Calu3 (cell line): ENCODE measurements at regions not wholly inside any gene's neighbourhood (a gene's known extent, or its start where the extent isn't known, plus 50 kb on each side); places are given as distances from the start of the nearest gene placed in this dataset.

Experiments
- BruUV-seq: library from RNA; stranded (reverse); fragments of 400-500 nt; replicated peaks from 2 replicates; lab custom pipeline; 2021; lab: Mats Ljungman, UMichigan
- CTCF ChIA-PET: fragments of 300-600 bp; sonication (Branson Sonifier 250); formaldehyde crosslinking; loops from one replicate; lab custom pipeline; 2022; ENCODE audit warnings: antibody characterized with exemption; lab: Charles Lee
- DNase-seq: peaks from one replicate; pipeline ENCODE4 v3.0.0; 2022
- H3K27ac Mint-ChIP-seq: one replicate; pipeline ENCODE4 v1.8.0; 2022; ENCODE audit warnings: mixed read lengths; ENCODE audit not compliant: unreplicated experiment
- H3K27me3 Mint-ChIP-seq: one replicate; pipeline ENCODE4 v1.8.0; 2022; ENCODE audit warnings: mixed read lengths; ENCODE audit not compliant: unreplicated experiment
- H3K36me3 Mint-ChIP-seq: one replicate; pipeline ENCODE4 v1.8.0; 2022; ENCODE audit warnings: mild to moderate bottlenecking, moderate library complexity, mixed read lengths; ENCODE audit not compliant: insufficient read depth, unreplicated experiment
- H3K4me1 Mint-ChIP-seq: one replicate; pipeline ENCODE4 v1.8.0; 2022; ENCODE audit warnings: mild to moderate bottlenecking, low read depth, mixed read lengths; ENCODE audit not compliant: unreplicated experiment
- H3K4me3 Mint-ChIP-seq: one replicate; pipeline ENCODE4 v1.8.0; 2022; ENCODE audit warnings: mild to moderate bottlenecking, low read depth, moderate library complexity, mixed read lengths; ENCODE audit not compliant: unreplicated experiment
- H3K9me3 Mint-ChIP-seq: one replicate; pipeline ENCODE4 v1.8.0; 2022; ENCODE audit warnings: low read depth, mixed read lengths; ENCODE audit not compliant: unreplicated experiment
- intact Hi-C: fragments of 100-400 bp; cut with micrococcal nuclease; formaldehyde crosslinking; loops from one replicate; pipeline ENCODE4 v1.10.0; 2022; ENCODE audit not compliant: unreplicated experiment
- TF ChIP-seq, protein P1 (sequence below): fragments of 200-600 bp; IDR thresholded peaks from one replicate; pipeline ENCODE4 v1.8.0; 2022; ENCODE audit warnings: antibody characterized with exemption; ENCODE audit not compliant: unreplicated experiment

DNA sequence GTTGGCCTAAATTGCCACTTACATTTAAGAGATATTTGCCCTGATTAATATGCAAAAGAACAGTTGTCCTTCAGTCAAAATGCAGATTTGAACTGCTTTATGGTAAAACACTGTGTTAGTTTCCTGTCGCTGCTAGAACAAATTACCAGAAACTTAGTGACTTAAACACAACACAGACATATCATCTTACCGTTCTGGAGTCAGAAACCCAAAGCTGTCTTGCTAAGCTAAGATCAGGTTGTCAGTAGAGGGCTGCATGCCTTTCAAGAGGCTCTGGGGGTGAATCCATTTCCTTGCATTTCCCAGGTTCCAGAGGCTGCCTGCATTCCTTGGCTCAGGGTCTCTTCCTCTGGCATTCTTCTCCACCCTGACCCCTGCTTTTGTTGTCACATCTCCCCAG, 149.5 kb downstream of the FAM161A start:
- H3K9me3 Mint-ChIP-seq, result no peaks in the 10 kb centered on the region
- no peak overlapping the region for H3K27ac Mint-ChIP-seq
- BruUV-seq, result no TSS peak
- CTCF ChIA-PET, result interaction anchor here (0.6 to 0.7 kb wide), 2 partner anchors 10 to 75 kb away, joined by 3 to 4 read pairs; no protein-coding TSS in a partner anchor
- H3K4me3 Mint-ChIP-seq, result no peak overlapping the region
- H3K36me3 Mint-ChIP-seq, result no peaks in the 10 kb centered on the region
- TF ChIP-seq, protein P1, sequence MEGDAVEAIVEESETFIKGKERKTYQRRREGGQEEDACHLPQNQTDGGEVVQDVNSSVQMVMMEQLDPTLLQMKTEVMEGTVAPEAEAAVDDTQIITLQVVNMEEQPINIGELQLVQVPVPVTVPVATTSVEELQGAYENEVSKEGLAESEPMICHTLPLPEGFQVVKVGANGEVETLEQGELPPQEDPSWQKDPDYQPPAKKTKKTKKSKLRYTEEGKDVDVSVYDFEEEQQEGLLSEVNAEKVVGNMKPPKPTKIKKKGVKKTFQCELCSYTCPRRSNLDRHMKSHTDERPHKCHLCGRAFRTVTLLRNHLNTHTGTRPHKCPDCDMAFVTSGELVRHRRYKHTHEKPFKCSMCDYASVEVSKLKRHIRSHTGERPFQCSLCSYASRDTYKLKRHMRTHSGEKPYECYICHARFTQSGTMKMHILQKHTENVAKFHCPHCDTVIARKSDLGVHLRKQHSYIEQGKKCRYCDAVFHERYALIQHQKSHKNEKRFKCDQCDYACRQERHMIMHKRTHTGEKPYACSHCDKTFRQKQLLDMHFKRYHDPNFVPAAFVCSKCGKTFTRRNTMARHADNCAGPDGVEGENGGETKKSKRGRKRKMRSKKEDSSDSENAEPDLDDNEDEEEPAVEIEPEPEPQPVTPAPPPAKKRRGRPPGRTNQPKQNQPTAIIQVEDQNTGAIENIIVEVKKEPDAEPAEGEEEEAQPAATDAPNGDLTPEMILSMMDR, result no peak
- H3K27me3 Mint-ChIP-seq, result no peaks in the 10 kb centered on the region
- DNase-seq, result no peak
- H3K4me1 Mint-ChIP-seq, result peaks cover 8% of the 10 kb centered on the region
- intact Hi-C loops, result no loop called here

DNA sequence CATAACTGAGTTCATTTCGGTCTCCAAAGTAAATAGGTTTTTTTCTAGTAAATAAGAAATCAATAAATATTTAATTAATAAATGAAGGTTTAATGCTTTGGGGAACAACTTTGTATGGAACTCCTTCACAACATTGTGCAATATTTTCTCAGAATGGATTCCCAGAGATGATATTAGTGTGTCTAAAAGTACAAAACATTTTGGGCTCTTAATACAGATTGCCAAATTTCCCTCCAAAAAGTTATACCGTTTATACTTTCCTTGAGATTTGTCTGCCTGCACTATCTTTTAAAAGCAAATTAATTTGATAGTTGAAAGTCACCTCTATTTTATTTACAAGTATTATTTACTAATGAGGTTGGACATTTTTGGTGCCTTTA, 151.8 kb downstream of the FAM161A start:
- no TSS peak for BruUV-seq
- no peak overlapping the region for H3K4me3 Mint-ChIP-seq
- CTCF ChIA-PET, result no interaction called here
- intact Hi-C loops, result no loop called here
- H3K4me1 Mint-ChIP-seq, result no peaks in the 10 kb centered on the region
- H3K27ac Mint-ChIP-seq, result no peak overlapping the region
- no peaks in the 10 kb centered on the region for H3K36me3 Mint-ChIP-seq
- DNase-seq, result no peak
- no peaks in the 10 kb centered on the region for H3K27me3 Mint-ChIP-seq
- H3K9me3 Mint-ChIP-seq, result no peaks in the 10 kb centered on the region
- TF ChIP-seq, protein P1, result no peak

DNA sequence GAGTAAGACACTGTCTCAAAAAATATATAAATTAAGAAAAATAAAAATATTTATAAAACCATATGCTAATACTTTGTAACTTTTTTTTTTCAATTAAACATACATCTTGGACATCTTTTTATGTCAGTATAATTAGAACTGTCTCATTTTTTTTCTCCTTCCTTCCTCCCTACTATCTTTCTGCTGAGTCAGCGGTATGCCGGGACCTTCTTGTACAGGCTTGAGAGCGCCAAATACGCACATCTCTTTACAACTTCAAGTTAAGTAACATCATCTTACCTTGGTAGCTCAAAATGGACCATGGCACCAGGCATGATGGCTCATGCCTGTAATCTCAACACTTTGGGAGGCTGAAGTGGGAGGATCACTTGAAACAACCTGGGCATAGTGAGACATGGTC, 153.4 kb downstream of the FAM161A start:
- Mint-ChIP-seq H3K9me3 (no peaks in the 10 kb centered on the region), H3K27me3 (no peaks in the 10 kb centered on the region), H3K4me1 (no peaks in the 10 kb centered on the region), H3K27ac (no peak overlapping the region), H3K36me3 (no peaks in the 10 kb centered on the region), H3K4me3 (no peak overlapping the region)
- TF ChIP-seq, protein P1, result no peak
- intact Hi-C loops, result no loop called here
- CTCF ChIA-PET, result no interaction called here
- no peak for DNase-seq
- BruUV-seq, result no TSS peak

DNA sequence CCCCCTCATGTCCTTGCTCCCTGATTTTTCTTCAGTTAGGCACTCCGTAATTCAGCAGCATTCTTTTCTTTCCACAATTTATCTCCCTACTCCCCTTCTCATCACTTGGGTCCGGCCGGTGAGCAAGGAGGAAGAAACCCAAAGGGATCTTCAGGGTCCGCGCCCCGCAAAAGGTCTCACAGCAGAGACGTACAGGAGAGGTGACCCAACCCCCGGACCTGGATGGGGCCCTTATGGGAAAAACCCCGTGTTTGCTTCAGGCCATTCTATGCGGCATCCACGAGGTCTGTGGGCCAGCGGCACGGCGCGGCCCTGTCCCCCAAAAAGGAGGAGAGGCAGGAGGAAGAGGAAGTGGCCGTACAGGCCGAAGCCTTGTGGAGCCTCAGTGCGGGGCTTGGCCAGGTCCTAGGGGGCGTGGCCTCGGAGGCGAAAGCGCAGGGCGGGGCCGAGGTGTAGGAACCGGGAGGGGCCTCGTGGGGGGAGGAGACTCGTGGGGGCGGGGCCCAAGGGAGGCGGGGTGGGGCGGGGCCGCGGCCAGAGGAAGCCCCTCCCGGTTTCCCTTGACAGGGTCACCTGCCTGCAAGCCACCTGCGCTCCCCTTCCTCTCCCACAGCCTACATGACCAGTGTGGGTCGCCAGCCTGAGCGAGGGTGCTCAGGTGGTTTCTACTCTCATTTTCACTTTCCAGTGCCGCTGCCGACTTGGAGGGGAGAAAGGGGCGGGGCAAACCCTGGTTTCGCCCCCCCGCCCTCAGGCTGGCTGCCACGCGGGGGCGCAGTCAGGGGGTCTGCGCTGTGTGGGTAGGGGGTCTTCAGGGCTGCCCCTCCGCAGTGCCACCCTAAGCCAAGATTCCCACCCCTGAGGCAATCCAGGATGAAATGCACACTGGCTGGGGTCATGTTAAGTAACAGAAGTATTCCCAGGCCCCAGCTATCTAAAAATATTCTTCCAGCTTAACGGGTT, 156.4 kb upstream of the XPO1 start:
- intact Hi-C loops, result no loop called here
- peaks cover 11% of the 10 kb centered on the region for H3K36me3 Mint-ChIP-seq
- DNase-seq, result peak; percentile 97
- peaks cover 7% of the 10 kb centered on the region for H3K4me1 Mint-ChIP-seq
- H3K4me3 Mint-ChIP-seq, result peak overlapping the region; percentile 70
- CTCF ChIA-PET, result interaction anchor here (0.6 kb wide), 1 partner anchor 10 kb away, joined by 4 read pairs; no protein-coding TSS in a partner anchor
- TF ChIP-seq, protein P1, result peak; percentile 60
- H3K9me3 Mint-ChIP-seq, result no peaks in the 10 kb centered on the region
- H3K27ac Mint-ChIP-seq, result peak overlapping the region; percentile 50
- TSS peak; percentile 98 for BruUV-seq
- H3K27me3 Mint-ChIP-seq, result no peaks in the 10 kb centered on the region
